BJ (cell line): ENCODE measurements at regions not wholly inside any gene's neighbourhood (a gene's known extent, or its start where the extent isn't known, plus 50 kb on each side); places are given as distances from the start of the nearest gene placed in this dataset.
"Not testable (repeated sequence)": the region's sequence is repeated elsewhere in the genome, so short reads cannot be mapped to it uniquely, and the experiment has no call there.

ENCODE experiments used
- CTCF ChIA-PET: fragments of 350-600 bp; formaldehyde crosslinking; extraction: SDS; loops from one replicate; lab custom pipeline; 2021; ENCODE audit warnings: antibody characterized with exemption, inconsistent platforms; lab: Yijun Ruan, JAX
- POLR2A ChIA-PET: fragments of 300-600 bp; sonication (Branson Sonifier 250); formaldehyde crosslinking; extraction: SDS; loops from one replicate; lab custom pipeline; 2021; ENCODE audit warnings: antibody characterized with exemption; lab: Charles Lee
- DNase-seq: peaks from one replicate; pipeline ENCODE4 v3.0.0-alpha.2; 2011; ENCODE audit warnings: low read depth
- H3K27me3 ChIP-seq: 2 replicates; pipeline ENCODE4 v1.6.0; 2011; ENCODE audit warnings: low read length; ENCODE audit not compliant: control insufficient read depth, insufficient read depth
- H3K36me3 ChIP-seq: 2 replicates; pipeline ENCODE4 v1.5.1; 2011; ENCODE audit warnings: low read length; ENCODE audit not compliant: control insufficient read depth, insufficient read depth
- H3K4me3 ChIP-seq: 2 replicates; pipeline ENCODE4 v1.5.1; 2011; ENCODE audit warnings: low read depth, mild to moderate bottlenecking, control low read depth, low read length
- CTCF ChIP-seq: IDR thresholded peaks from 2 replicates; pipeline ENCODE4 v1.5.1; 2011; ENCODE audit warnings: low read depth, mild to moderate bottlenecking, control low read depth, inconsistent platforms, low read length, moderate library complexity; ENCODE audit not compliant: insufficient read depth

- DNase-seq = no peak
- ChIA-PET POLR2A (no interaction called here), CTCF (interaction anchor here (0.8 to 2.7 kb wide), 7 partner anchors 12 to 282 kb away, joined by 3 to 19 read pairs (median 4); no protein-coding TSS in a partner anchor)
- Histone ChIP-seq H3K36me3 (no peaks in the 10 kb centered on the region), H3K27me3 (0 out of 2 replicates have a peak, but pooled peaks cover 4% of the 10 kb centered on the region), H3K4me3 (no peak overlapping the region)
- no peak for TF ChIP-seq CTCF
These were observed 176.3 kb upstream of the LMCD1 start for GRCh38 chr3:8325306-8325705.

- H3K4me3 ChIP-seq, POLR2A ChIA-PET, H3K27me3 ChIP-seq, DNase-seq, H3K36me3 ChIP-seq: not testable (repeated sequence)
- CTCF ChIA-PET = interaction anchor here (2.7 kb wide), 1 partner anchor 92 kb away, joined by 19 read pairs; no protein-coding TSS in a partner anchor
These were observed 175.8 kb upstream of the LMCD1 start for GRCh38 chr3:8325833-8326232.

GRCh38 chr3:8327739-8328138, 173.9 kb upstream of the LMCD1 start:
- ChIA-PET POLR2A (no interaction called here), CTCF (interaction anchor here (1.1 to 1.2 kb wide), 2 partner anchors 26 to 87 kb away, joined by 3 to 5 read pairs; no protein-coding TSS in a partner anchor)
- no peak overlapping the region for H3K4me3 ChIP-seq

GRCh38 chr3:8328967-8329366, 172.7 kb upstream of the LMCD1 start:
- CTCF ChIA-PET = no interaction called here

More at GRCh38 chr3:8327739-8328138, 173.9 kb upstream of the LMCD1 start:
- DNase-seq = no peak
- no peaks in the 10 kb centered on the region for H3K36me3 ChIP-seq
- 0 out of 2 replicates have a peak, but pooled peaks cover 4% of the 10 kb centered on the region for H3K27me3 ChIP-seq
- TF ChIP-seq CTCF = no peak

GRCh38 chr3:8329598-8329997, 172.0 kb upstream of the LMCD1 start:
- ChIA-PET CTCF (no interaction called here), POLR2A (no interaction called here)
- no peaks in the 10 kb centered on the region for H3K36me3 ChIP-seq
- no peak for DNase-seq
- 0 out of 2 replicates have a peak, but pooled peaks cover 4% of the 10 kb centered on the region for H3K27me3 ChIP-seq
- no peak overlapping the region for H3K4me3 ChIP-seq
- TF ChIP-seq CTCF = no peak

More at GRCh38 chr3:8328967-8329366, 172.7 kb upstream of the LMCD1 start:
- no peaks in the 10 kb centered on the region for H3K36me3 ChIP-seq
- 0 out of 2 replicates have a peak, but pooled peaks cover 4% of the 10 kb centered on the region for H3K27me3 ChIP-seq
- POLR2A ChIA-PET = no interaction called here
- DNase-seq = no peak
- TF ChIP-seq CTCF = no peak
- no peak overlapping the region for H3K4me3 ChIP-seq

GRCh38 chr3:8336456-8336855, 165.2 kb upstream of the LMCD1 start:
- POLR2A ChIA-PET = no interaction called here
- TF ChIP-seq CTCF = peak; percentile 27; the same call in 1 of the 2 replicates
- no peaks in the 10 kb centered on the region for H3K36me3 ChIP-seq
- H3K27me3 ChIP-seq = no peaks in the 10 kb centered on the region
- CTCF ChIA-PET = interaction anchor here (1.5 kb wide), 1 partner anchor 15 kb away, joined by 3 read pairs; no protein-coding TSS in a partner anchor
- H3K4me3 ChIP-seq = no peak overlapping the region
- DNase-seq = no peak
